Activated CD4-positive, alpha-beta T cell treated with anti-CD3 and anti-CD28 coated beads, Interleukin-2, amount 50 U/mL, for 24 hours (primary cell): ENCODE measurements at regions not wholly inside any gene's neighbourhood (a gene's known extent, or its start where the extent isn't known, plus 50 kb on each side); places are given as distances from the start of the nearest gene placed in this dataset.
"Not testable (repeated sequence)": the region's sequence is repeated elsewhere in the genome, so short reads cannot be mapped to it uniquely, and the experiment has no call there.

Source experiments
- DNase-seq, 2 donors: peaks; one replicate each; pipeline ENCODE4 v3.0.0-alpha.2; 2020; ENCODE audit warnings: low read depth in 1 of 2, low spot score in 1 of 2

DNA sequence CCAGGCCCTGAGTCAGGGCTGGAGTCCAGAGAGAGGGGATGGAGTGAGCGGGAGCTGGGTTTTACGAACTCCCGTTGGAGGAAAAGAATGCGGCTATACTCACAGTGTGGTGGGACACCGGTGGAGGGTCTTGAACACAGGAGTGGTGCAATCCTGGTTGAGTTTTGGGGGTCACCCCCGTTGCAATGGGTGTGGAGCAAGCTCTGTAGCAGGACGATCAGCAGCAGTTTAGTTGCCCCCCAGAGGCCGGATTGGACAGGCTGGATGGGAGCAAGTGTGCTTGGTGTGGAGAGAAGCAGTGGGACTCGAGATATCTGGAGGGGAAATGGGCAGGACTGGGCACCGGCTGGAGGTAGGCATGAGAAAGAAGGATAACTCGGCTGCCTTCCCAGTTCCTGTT lies 72.3 kb upstream of the TWIST2 start:
- DNase-seq: no peak

DNA sequence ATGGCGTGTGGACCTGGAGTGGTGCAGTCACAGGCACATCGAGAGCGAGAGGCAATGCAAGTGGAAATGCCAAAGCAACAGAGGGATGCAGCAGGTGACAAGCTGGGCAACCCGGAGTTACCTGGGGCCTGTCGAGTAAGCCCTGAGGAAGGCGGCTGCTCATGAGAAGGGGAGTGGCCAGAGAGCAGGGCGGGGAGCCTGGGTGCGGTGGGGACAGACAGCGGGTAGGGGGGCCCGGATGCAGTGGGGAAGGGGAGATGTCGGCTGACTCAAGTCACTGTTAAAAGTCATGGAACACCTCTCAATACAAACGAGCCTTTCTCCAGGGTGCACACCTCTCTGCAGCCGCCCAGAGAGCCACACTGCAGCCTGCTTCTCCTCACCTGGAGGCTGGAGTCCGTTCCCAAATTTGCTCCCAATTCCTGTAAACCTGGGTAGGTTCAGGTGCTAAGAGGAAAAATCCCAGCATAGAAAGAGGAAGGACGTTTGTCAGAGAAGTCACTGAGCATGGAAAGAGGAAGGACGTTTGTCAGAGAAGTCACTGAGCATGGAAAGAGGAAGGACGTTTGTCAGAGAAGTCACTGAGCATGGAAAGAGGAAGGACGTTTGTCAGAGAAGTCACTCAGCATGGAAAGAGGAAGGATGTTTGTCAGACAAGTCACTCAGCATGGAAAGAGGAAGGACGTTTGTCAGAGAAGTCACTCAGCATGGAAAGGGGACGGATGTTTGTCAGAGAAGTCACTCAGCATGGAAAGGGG lies 71.7 kb upstream of the TWIST2 start:
- DNase-seq: no peak

DNA sequence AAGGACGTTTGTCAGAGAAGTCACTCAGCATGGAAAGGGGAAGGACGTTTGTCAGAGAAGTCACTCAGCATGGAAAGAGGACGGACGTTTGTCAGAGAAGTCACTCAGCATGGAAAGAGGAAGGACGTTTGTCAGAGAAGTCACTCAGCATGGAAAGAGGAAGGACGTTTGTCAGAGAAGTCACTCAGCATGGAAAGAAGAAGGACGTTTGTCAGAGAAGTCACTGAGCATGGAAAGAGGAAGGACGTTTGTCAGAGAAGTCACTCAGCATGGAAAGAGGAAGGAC lies 71.2 kb upstream of the TWIST2 start:
- DNase-seq: not testable (repeated sequence)

DNA sequence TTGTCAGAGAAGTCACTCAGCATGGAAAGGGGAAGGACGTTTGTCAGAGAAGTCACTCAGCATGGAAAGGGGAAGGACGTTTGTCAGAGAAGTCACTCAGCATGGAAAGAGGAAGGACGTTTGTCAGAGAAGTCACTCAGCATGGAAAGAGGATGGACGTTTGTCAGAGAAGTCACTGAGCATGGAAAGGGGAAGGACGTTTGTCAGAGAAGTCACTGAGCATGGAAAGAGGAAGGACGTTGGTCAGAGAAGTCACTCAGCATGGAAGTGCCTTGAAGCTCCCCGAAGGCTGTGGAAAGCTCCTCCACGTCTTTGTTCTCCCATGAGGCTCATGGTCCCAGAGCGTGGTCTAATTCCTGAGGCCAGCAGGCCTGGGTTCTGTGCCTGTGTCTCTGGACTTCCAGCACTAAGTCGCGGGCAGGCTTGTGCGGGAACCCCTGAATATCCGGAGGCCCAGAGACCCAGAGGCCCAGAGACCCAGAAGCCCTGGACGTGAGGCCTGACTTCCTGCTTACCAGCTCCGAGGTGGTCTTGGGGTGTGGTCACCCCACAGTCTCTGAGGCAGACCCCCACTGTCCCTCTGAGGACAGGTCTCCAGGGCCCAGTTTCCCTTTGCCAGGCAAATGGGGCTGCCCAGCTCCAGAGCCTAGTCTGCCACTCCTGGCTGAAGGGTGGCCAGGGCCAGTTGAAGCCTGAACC lies 70.4 kb upstream of the TWIST2 start:
- DNase-seq: no peak

DNA sequence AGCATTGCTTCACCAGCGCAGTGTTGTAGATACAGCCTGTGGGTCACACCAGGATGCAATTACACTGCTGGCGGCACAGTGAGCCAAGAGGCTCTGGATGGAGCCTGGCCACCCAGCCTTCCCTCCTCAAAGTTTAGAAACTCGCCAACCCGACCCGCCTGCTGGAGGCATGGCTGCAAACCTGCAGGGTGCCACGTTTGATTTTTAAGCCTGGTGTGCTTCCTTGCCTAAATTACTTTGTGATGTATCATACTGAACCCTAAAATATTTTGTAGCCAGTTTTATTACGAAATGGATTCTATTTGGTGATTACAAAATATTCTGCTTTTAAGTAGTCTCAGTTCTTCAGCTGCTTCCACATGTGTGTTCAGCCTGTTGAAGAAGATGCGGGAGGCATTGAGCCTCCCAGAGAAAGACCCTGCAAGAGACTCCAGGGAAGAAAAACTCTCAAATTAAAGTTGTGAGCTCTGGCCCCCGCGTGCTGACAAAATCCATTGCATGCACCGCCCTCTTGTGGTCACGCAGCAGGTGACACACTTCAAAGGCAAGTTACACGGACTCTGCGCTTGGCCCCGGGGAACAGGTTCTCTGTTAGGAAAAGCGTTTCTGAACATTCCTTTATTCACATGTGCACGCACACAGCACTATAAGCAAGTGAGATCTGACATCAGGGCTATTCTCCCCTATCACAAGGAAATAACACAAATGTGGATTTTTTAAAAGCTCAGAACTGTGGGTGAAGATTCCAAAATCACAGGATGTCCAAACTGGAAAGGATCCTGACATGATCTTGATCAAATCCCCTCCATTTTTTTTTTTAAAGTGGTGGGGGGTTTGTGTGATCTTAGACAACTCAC lies 63.0 kb upstream of the TWIST2 start:
- DNase-seq: peak; percentile 21 to 37

DNA sequence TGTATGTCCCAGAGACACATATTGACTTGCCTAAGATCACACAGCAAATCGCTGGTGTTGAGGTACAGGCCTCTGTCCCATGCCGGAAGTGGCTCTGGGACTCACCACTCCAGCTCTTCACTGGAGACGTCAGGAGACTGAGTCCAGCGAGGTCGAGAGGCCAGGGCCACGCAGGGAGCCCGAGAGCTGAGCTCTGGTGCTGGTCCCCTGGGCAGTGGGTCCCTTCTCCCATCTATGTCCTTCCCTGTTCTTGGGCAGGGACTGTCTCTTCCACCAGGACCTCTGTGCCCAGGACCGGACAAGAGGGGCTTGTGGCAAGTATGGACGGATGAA lies 62.4 kb upstream of the TWIST2 start:
- no peak for DNase-seq

DNA sequence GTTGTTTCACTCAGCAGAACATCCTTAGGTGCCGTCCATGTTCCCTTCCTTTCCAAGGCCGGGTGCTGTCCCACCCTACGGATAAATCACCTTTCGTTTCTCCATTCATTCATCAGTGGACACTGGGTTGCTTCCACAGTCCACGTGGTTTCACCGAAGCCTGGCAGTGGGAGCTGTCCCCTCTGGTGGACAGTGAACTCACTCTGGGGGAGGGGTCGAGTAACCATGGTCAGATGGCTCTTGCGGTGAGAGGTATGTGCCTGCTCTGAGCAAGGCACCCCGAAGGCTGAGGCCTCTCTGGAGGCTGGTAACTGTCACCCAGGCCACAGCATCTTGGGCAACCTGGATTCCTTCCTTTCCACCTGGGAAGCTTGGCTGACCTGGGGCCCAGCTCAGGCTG lies 61.5 kb upstream of the TWIST2 start:
- no peak for DNase-seq

DNA sequence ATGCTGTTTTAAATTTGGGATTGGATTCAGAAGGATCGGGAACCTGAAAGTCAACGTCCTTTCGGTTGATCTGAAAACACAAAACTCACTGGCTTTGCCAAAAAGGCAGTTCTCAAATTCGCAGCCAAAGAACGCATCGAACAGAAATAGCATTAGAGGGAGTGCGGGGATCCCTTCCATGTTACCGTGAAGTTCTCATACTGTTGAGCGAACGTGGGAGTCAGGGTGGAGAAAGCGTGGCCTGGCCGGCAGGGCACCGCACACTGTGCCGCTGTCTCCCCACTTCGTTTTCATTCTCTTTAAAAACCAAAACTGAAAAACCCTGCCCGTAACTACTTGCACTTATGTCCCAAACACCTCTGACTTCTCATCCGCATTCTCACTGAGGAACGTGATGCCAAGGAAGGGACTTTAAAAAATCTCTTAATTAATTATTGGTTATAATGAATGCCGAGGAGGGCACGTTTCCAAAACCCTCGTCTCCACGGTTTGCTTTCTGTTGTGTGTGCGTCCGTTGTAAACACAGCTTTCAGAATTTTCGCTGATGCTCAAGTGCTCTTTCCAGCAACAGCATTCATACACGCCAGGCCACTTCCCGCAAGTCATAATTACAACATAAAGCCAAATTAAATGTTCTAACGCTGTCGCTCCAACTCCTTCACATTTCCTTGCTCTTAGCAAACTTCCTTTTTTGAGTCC lies 60.9 kb upstream of the TWIST2 start:
- DNase-seq: no peak

DNA sequence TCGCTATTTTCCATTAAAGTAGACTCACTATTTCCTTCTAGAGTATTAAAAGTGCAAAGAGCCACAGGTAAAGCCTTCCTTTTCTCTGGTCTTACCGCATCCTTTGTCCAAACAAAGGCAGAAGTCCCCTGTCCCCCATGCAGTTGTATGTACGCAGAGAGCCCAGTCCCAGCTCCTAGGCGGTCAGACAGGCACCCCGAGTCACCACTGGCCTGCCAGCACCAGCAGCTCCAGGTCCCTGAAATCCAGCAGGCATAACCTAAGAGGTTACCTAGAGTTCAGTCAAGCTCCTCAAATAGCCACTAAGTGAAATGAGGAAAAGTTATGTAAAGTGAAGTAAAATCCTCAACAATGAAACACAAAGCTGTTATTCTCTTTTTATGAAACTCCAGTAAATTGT lies 60.4 kb upstream of the TWIST2 start:
- DNase-seq: no peak

DNA sequence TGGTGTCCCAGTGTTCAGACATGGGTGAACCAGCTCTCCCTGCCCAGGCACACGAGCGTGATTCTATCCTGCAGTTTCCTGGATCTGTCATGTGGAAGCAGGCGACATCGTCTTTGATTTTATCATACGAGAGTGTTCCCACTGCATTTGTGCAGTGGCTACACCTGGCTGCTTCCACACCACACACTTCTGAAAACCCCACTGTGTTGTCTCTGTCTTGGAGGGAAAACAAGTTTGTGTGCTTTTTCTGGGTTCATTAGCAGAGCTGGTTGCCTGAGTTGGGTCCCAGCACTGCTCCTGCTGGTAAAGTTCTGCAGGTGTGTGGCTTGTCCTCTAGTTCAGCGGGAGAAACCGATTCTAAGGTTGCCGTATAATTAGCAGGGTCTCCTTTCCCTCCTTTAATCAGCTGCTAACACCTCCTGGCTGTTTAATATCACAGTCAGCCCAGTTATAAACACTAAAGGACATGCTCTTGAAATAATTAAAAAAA lies 58.5 kb upstream of the TWIST2 start:
- DNase-seq: no peak

DNA sequence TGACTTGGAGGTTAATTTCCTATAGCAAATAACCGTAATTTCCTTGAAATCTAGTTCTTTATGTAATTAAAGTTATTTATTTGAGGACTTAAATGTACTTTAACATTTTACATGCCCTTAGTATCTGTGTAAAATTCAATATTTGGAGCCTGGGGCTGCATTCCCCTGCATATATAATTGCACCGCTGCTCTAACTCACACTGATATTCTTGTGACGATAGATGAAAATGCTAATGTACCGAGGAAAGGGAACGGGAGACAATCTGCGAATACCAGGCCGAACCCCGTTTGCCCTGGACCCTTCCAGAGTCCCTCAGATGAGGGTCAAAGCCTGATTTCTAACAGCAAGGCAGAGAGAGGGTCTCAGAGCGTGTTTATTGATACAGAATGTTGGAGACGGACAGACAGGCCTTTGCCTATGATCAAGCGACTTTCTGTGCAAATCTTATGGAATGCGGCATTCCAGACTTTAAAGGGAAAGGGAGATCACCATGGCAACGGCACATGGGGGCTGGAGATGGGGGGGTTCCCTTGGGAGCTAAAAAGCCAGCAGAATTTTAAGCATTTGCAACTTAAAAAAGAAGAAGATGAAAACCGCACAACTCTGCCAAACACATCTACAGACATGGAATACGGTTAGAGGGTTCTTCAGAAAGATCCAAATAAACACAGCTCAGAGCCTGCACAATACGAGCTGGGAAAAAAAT lies 57.6 kb upstream of the TWIST2 start:
- DNase-seq: no peak

DNA sequence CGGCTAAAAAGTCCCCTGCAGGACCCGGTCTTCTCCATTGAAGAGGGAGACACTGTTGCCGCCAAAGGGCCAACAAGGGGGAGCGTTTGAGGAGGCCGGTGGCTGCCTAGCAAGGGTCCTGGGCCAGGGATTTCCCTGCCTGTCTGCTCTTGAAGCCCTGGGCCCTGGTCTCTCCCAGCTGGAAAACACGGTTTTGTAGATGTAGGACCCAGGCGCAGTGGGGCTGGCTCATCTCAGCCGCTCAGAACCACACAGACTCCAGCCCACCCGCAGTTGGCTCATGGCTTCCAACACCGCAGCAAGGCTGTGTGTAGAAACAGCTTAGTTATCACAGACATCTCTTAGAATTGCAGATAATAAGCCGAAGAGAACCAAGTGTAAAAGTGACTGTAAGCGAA lies 57.1 kb upstream of the TWIST2 start:
- DNase-seq: no peak

DNA sequence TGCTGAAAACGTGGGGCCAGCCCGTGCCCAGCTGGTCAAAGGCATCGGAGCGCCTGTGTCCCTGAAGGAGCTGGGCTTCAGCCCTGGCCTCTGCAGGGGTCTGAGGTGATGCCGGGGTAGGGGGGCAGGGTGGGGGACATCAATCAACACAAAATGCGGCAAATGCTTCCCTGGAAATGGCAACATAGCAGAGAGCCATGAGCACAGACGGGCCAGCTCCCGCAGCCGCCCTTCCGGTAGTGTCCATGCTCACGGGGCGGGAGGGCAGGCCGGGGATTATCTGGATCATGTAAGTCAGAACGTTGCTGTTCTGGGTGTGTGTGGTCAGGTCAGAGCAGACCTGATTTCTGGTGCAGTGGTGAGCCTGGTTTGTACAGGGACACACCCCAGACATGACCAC lies 56.5 kb upstream of the TWIST2 start:
- DNase-seq: no peak

DNA sequence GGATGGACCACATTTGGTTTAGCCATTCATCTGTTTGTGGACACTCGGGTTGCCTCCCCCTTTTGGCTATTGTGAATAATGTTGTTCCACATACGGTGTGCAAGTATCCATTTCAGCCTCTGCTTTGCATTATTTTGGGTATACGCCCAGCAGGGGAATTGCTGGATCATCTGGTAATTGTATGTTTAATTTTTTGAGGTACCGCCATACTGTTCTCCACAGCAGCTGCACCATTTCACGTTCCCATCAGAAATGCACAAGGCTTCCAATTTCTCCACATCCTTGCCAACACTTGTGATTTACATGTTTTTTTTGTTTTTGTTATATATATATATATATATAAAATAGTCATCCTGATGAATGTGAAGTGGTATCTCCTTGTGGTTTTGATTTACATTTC lies 54.6 kb upstream of the TWIST2 start:
- DNase-seq: no peak

DNA sequence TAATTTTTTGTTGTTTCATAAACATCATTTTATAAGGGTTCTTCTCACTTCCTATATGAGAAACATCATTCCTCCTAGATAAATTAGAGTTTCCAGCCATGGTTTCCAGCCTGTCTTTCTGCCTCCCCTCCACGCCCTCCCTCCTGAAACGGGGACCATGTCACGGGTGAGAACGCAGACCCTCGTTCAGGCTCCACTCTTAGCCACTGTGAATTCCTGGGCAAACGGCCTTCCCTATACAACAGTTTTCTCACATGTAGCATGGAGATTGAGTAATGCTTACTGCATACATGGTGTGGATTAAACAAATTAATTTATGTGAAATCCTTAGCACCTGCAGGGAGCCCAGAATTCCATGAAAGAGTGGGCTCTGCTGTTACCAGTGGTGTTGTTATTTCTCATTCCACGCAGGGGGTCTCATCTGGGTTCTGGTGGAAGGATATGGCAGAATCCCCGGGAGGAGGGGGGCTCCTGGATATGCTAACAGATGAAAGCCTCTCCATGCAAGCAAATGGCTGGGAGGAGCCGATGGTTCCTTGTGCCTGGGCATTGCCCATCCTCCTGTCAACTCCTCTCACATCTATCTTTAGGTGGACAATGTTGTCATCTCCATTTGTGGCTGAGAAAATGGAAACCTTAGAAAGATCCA lies 54.0 kb upstream of the TWIST2 start:
- no peak for DNase-seq

DNA sequence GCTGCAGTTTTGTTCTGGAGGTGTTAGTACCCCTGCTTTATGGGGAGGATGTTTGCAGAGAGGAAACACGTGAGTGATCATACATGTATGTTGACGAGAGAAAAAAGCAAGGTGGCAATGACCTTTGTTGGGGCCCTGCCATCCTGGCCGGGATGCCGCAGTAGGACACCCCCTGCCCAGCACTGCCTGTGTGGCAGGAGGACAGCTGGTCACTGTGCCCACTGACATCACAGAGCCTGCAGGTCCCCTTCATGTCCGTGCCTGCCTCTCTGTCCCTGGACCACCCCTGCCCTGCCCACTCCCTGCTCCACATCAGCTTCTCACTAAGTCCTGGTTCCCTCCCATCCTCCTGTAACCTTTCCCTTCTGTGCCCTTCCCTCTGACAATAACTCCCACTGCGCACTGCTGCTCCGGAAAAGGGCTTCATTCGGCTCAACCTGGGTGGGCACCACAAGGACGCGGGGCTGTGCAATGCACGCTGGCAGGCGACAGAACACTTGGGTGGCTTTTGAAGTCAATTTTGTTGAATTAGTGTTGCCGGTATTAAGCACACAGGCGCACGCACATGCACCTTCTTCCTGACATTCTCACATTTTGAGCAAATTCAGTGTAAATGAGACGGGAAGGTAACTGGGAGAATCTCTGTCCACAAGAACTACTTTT lies 51.5 kb upstream of the TWIST2 start:
- no peak for DNase-seq

DNA sequence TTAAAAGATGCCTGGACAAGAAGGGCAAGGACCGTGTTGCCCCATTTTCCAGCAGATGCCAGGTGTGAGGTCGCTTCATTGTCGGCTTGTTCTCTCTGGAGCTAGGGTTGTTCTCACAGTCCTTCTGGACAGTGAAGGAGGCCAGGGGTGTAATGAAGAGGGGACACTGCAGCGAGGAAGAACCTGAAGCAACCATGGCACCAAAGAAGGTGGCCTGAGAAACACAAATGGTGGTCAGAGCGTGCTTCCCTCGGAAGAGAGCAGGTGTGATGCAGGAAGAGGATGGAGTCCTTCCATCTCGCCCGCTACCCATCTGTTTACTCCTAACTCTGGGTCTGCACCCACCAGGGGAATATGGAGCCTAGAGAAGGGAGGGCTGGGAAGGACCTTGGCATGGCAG lies 50.3 kb upstream of the TWIST2 start:
- DNase-seq: no peak
